C1 segment of cervical spinal cord (tissue), 14 donors: ENCODE measurements at regions not wholly inside any gene's neighbourhood (a gene's known extent, or its start where the extent isn't known, plus 50 kb on each side); places are given as distances from the start of the nearest gene placed in this dataset.

Experiments used
- DNase-seq, 14 donors: peaks; one replicate each; lab custom pipeline; 2025; lab: John Stamatoyannopoulos, UW

DNA sequence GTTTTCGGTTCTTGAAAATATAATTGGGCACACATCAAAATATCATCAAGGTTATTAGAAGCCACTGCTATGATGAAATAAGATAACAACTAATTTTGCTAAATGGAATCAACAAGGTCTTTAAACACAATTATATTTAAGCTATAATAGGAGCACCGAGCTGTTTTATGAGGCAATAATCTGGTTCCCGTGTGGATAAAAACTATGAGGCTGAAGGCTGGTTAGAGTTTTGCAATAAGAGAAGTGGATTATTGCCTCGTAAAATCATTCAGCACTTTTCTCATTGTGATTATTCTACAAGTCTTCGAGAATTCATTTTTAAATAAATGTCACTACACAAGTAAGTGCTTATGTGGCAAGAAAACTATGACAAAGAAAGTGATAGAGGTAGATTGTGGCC, 975.7 kb upstream of the ADGRL2 start:
- DNase-seq = no peak

- DNase-seq = no peak
Observed at GRCh38 chr1:80818211-80818610, 982.5 kb upstream of the ADGRL2 start.

GRCh38 chr1:80807981-80808380, 992.8 kb upstream of the ADGRL2 start:
- DNase-seq = no peak

DNA sequence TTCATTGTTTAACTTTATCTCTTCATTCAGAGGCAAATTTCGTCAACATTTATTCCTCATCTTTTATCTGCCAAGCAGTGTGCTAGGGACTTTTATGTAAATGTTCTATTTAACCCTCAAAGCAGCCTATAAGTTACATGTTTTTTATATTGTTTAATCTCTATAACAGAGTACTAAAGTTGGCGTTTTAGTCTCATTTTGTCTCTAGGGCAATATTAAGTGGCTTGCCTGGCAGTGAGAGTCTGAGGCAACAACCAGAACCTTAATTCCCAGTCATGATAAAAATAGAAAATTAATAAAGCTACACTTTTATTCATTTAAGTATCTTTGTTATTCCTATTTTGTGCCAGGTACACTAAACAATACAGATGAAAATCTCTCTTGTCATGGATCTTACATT, 994.3 kb upstream of the ADGRL2 start:
- DNase-seq = no peak

DNA sequence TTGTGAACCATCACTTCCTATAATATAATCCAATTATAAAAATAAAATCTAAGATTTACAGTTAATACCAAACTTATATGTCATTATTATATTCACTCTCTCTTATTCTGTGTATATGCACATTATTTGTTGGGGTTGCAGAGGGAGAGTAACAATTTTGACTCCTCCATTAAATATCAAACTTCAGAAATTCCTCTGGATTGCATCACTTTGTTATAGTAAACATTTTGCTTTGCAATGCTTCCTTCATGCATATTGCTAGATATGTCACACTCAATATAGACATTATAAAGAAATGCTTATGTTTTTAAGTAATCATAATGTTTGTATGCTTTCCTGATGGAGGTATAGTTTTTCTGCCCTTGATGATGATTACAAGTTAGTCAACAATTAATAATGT, 999.0 kb upstream of the ADGRL2 start:
- no peak for DNase-seq

GRCh38 chr1:80799457-80799856, 1001.3 kb upstream of the ADGRL2 start:
- DNase-seq = no peak

- no peak for DNase-seq
Observed at GRCh38 chr1:80779275-80779674, 1021.5 kb upstream of the ADGRL2 start.

DNA sequence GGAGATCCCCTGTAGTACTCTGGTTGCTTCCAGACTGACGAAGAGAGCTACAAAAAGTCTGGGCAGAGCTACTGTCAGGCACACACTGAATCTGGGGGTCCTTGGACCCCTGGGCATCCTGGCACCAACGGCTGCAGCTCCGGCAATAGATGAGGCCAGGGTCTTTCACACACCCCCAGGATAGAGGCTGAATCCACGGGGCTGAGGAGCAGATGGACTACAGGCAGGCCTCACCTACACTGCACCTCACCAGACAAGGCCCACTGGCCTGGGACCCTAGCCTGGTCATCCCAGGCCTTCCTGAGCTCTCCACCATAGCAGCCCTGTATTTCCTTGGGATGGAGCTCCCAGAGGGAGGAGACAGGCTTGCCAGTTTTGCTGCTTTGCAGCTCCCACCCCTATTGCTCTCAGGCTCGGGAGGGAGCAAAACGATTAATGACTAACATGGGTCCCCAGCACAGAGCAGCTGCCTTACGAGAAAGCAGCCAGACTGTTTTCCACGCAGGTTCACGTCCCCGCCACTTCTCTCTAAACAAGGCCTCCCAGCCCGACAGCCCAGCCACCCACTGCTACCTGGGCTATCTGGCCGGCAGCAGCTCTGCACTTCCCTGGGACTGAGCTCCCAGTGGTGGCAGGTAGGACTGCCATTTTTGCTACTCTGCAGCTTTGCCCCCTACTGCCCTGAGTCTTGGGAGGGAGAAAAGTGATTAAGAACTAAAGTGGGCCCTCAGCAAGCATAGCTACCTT, 1022.5 kb upstream of the ADGRL2 start:
- DNase-seq = no peak

DNA sequence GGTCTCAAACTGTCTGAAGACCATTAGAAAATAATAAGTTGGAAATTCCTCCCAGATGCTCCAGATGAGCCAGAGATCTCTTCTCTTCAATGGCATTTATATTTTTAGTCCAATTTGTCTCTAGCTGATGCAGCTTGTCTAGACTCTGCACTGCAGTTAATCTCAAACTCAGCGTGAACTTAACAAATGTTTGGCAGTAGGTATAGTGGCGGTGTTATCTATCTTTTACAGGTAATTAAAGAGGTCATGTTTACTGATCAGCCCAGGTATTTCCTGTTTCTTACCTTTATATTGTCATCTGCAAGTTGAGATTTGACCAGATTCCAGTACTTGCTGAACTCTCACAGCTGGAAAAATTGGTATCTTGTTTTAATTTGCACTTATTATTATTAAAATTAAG, 1024.5 kb upstream of the ADGRL2 start:
- DNase-seq = no peak

DNA sequence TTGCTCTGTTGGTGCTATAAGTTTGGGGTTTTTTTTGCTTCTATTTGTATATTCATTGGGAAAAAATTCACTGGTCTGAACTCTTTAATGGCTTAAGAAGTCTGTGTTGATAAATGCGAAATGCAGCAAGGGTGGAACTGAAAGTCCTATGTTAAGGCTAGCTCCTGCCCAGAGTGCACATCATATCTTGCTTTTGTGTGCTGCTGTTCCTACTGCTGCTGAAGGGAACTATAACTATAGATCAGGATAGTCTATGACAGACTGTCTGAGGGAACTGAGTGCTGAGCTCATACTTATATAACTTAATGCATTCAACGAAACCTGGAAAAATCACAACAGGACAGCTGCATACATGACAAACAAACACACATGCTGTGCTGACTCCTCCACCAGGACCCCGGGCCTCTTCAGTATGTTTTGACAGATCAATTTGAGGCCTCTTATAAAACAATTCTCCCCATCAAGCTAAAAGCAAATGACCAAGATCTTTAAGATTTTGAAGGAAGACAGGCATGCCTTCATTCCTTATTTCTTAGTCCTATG, 1031.5 kb upstream of the ADGRL2 start:
- no peak for DNase-seq

DNA sequence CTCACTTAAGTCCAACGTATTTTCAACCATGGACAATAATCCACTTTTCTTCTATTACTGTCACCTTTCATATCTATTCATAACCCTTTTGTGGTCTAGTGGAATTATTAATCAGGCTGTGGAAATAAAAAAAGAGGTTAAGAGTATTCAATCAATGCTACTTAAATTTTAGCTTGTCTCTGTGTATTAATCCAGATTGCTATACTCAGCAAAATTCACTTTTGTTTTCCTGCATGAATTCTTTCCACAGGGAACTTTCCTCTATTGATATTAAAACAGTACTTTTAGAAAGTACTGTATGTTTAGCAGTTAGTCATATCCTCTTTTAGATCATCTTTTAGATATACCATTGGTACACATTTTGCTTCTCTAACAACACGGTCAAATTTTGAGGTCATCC, 1033.0 kb upstream of the ADGRL2 start:
- DNase-seq = no peak

- no peak for DNase-seq
Observed at GRCh38 chr1:80759354-80759753, 1041.4 kb upstream of the ADGRL2 start.

DNA sequence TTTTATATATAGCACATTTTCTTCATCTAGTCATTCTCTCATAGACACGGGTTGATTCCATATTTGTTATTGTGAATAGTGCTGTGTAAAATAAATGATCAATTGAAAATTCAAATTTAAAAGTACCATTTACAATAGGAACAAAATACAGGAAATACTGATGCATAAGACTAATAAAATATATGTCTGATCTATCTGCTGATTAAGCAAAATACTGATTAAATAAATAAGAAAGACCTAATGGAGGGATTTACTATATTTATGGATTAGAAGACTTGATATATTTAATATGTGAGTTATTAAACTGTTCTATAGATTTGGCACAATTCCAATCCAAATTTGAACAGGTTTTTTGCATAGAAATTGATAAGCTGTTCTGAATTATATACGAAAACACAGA, 1044.8 kb upstream of the ADGRL2 start:
- DNase-seq = no peak

DNA sequence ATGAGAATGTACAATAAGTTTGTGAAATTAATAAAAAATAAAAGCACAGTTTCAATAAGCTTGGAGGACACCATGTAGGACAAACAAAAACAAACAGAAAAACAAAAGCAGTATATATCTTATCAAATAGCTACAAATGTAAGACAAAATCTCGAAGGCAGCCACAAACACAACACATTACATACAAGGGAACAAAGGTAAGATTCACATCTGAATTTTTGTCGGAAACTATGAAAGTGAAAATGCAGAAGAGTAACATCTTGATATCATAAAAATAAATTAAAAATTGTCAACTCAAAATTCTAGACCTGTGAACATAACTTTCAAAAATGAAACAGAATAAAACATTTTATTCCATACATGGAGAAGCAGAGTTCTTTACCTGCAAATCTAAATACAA, 1049.5 kb upstream of the ADGRL2 start:
- no peak for DNase-seq

GRCh38 chr1:80731241-80731894, 1069.4 kb upstream of the ADGRL2 start:
- DNase-seq = no peak

DNA sequence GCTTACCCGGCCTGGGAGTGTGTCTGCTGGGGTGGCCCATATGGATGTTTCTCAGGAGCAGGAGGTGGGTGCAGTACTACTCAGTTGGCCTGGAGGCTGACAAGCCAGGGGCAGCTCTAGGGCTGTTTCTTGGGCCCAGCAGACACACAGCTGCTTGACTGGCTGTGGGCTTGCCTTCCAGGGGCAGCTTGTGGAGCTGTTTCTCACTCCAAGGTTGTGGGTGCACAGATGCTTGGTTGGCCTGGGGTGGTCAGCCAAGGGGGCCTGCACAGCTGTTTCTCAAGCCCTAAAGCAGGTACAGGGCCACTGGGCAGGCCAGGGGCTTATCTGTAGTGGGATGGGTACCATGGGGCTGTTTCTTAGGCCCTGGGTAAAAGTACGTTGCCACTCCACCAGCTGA, 1078.1 kb upstream of the ADGRL2 start:
- no peak for DNase-seq

- DNase-seq = no peak
Observed at GRCh38 chr1:80706526-80706925, 1094.2 kb upstream of the ADGRL2 start.

- DNase-seq = no peak
Observed at GRCh38 chr1:80678438-80678837, 1122.3 kb upstream of the ADGRL2 start.

DNA sequence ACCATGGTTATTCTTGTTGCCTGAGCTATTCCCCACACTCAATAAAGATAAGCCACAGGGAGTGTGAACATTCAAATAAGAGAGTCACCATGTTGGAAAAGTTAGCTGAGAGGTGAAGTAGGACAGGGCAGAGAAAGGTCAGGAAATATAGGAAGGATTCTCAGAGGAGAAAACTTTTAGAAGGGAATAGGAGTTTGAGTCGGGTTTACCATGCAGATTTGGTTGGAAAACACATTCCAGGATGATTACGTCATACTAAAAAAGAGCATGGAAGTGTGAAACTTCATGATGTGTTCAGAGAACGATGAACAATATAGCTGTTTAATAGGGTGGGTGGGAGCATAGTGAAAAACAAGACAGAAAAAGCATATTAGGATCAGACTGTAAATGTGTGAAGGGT, 1125.3 kb upstream of the ADGRL2 start:
- DNase-seq = no peak

DNA sequence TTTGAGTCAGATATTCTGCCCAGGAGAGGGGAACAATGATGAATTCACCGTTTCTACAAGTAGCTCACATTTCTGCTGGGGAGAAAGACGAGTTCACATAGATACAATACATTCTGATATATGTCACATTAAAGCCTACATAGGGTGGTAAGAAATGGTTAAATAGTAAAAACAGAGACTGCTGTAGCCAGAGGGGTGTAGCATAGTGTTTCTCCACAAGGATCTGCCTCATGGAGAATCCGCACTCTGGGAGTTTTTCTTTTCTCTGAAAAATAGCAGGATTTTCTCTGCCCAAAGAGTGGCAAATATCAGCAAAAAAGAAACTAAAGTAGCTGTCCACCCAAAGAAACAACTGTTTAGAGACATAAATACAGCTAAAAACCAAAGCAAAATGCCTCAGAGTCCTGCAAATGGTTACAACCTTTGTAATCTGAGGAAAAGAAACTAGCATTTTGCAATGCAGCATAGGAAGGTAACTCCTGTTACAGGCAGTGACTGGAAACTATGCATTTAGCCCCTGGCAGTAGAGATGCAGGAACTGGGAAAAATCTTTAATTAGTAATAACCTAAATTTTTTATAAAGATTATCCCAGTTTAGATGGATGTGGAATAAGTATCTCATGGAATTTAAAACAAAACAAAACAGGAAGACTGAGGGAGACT, 1126.7 kb upstream of the ADGRL2 start:
- no peak for DNase-seq

GRCh38 chr1:80668372-80668771, 1132.4 kb upstream of the ADGRL2 start:
- no peak for DNase-seq

GRCh38 chr1:80666073-80666472, 1134.7 kb upstream of the ADGRL2 start:
- DNase-seq = no peak

DNA sequence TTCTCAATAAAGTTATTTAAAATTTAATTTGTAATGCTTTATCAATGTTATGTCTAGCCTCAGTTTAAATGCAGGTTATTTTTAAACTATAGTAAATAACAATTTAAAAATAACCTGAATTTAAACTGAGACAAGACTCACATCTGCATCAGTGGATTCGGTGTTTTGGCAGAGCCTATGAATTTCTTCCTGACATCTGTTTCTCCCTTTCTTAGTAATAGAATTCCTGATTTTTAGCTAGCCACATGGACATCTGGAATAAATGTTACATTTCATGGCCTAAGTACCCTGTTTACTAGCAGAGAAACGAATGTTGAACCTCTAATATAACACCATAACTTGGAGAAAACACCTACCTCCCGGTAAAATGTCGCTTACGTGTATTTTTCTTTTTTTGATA, 1141.6 kb upstream of the ADGRL2 start:
- no peak for DNase-seq
